SW480 (cell line): ENCODE measurements at regions not wholly inside any gene's neighbourhood (a gene's known extent, or its start where the extent isn't known, plus 50 kb on each side); places are given as distances from the start of the nearest gene placed in this dataset.
A peak's percentile ranks its signal among the peaks of the same experiment; 100 is the strongest.

Source experiments
- DNase-seq: peaks from one replicate; pipeline ENCODE4 v3.0.0-alpha.2; 2016; ENCODE audit warnings: low spot score

DNA sequence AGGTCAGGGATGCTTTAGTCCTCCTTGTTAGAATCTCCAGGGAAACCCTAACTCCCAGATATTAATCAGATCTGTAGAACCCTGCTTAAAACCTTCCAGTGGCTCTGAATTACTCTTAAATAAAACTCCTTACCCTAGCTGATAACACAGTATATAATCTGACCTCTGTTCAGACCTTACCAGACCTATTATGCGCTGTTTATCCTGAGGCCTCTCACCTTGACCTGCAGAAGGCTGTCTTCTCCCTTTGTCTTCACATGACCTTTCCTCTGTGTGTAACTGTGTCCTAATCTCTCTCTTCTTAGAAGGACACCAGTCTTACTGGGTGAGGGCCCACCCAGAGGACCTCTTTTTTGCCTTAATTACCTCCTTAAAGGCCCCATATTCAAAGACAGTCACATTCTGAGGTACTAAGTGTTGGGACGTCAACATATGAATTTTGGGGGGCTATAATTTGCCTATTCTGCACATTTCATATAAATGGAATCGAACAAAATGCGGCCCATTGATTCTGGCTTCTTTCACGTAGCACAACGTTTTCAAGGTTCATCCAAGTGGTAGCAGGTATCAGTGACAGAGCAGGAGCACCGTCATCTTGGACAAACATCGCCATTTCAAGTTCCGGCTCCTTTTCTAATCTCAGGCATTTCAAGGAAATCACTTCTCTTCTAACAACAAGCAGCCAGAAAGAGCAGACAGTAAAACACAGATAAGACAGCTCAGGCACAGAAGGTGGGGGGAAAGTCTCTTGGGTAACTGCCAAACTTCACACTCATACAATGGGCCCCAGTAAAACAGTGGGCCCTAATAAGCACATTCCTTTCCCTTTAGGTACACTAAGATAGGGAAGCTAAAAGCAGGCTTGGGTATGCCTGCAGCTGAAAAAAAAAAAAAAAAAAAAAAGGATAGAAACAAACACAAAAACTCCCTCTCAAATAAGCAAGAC lies 200.2 kb upstream of the NUDT4 start:
- no peak for DNase-seq

DNA sequence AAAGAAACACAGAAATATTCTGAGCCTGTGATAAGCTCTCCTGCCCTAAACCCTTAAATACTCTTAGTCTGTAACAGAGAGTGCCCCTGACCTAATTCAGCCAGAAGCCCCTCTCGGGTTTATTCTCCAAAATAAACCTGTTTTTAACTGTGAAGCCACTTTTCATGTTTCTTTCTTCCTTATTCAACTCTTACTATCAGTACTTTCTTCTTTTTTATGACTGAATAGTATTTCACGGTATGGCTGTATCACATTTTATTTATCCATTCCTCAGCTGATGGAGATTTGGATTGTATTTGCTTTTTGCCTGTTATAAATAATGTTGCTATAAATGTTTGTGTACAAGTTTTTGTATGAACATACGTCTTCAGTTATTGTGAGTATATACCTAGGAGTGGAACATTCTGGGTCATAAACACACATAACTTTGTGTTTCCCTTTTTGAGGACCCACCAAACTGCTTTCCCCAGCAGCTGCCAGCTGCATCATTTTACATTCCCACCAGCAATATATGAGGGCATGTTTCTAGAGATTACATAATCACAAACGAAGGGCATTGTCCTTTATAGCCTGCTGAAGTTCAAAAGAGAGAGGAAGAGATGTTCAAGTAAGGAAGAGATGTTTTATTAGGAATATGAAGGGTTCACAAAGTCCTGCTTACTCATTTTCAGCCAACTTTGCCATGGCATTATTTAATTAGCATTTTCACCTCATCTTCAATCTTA lies 199.4 kb upstream of the NUDT4 start:
- no peak for DNase-seq

DNA sequence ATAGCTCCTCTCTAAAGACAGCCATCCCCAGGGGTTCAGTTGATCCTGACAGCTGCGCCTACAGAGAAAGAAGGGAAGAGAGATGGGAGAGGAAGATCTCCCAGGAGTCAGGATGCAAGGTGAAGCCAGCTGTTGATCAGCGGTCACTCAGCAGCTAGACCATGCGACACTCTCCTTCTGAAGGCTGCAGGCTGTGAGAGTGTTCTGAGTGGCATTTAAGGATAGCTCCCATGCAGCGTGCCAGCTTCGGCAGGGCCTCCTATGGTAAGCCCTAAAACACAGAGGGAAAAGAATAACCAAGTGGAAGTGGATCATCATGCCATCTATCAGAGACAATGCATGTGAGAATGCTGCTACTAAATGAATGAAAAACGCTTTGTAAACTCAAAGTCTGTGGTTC lies 197.9 kb upstream of the NUDT4 start:
- no peak for DNase-seq

DNA sequence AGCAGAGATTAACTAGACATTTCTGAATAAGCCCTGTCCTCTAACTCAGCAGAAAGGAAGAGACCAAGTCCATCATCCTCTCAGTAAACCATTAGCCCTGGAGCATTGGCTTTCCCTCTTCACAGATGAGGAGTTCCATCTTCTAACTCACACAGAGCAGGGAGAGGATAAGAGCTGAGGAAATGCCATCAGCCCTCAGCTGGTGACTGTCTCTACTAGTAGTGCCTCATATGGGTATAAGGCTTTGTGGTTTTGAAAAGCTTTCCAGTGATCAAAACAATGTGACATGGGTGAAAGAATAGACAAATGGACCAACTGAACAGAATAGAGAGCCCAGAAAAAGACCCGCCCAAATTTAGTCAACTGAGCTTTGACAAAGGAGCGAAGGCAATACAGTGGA lies 197.2 kb upstream of the NUDT4 start:
- DNase-seq = no peak

DNA sequence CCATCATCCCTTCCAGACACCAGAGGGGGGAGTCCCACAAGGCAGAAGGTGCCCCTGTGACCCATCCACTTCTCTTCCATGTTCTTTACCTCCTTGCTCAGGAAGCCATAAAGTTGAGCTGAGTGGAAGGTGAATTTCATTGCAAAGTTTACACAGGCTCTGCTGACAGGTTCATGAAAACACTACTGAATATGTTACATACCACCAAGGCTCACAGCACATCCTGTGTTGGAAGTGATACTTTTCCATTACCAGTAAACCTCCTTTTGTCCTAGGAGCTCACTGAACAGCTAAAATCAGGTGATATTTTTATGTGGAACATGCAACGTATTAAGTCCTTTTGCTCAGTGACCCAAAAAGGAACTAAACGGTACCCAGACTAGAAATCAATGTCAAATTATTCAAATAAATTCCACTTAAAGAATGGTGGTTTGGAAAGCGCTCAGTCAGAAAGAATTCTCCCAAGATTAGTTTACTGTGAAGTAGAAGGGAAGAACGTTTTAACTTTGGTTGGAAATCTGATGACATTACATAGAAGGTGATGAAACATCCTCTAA lies 196.2 kb upstream of the NUDT4 start:
- DNase-seq = no peak

DNA sequence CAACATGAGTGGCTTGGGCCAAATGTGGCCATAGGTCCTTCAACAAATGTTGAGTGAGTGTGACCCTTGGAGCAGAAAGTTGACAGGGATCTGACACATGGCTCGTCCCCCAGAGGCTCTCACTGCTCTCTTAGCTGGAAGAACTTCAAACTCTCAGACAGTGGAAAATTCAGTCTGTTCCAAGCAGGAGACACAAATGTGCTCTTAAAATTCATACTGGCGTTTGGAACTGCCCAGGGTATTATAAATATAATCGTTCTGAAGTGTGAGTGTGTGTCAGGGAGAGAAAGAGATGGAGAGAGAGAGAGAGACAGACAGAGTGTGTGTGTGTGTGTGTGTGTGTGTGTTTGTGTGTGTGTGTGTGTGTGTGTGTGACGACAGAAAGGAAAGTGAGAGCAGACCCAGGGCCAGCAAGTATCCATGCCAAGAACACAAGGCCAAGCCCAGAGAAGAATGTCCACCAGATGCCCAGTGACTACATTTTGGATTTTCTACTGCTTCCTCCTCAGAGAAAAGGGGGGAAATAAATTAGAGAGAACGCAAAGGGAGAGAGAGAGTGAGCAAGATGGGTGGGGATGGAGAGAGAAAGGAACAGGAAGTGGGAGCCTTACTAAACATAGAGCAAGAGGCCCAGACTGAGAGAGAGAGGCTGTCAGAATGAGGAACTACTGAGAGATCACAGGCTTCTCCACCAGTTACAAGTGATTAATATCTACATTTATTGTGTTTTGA lies 193.6 kb upstream of the NUDT4 start:
- DNase-seq = no peak

DNA sequence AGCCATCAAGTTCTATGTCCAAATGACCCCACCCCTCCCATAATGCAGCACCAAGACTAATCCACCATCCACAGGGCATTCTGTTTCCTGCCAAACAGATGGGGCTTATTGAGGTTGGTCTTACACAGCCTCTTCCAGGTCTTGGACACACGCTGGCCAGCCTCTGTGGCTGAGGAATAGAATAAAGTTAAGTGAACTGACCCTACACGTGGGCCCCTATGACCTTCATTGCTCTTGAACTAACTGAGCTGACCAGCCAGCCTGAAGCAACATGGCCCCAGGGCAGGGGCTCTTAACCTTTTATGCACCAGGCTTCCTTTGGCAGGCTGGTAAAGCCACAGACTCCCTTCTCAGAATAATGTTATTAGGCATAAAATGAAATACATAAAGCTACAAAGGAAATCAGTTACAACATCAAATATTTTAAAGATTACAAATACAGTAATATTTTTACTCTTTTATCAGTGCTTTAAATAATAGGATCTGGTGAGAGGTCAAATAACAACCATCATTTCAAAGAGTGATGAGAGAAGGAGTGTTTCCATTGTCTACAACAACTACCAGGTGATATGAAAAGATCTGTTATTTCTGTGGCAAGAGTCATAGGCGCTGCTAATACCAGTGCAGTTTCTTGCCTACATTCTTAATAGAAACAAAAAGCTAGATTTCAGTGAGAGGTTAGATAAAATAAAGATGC lies 192.9 kb upstream of the NUDT4 start:
- DNase-seq = no peak

DNA sequence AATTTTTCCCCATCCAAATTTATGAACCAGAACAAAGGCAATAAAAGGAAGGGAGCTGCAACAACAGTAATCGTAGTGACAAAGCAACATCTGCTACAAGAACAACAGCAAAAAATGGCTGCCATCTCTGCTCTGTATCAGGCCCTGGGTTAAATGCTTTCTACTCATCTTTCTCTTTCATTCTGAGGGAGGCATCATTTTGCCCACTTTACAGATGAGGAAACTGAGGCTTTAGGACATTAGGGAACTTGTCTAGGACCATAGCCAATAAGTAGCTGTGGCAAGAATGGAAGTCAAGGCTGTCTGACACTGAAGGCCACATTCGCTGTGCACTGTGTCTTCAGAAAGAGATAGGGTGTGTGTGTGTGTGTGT lies 192.4 kb upstream of the NUDT4 start:
- DNase-seq = no peak

DNA sequence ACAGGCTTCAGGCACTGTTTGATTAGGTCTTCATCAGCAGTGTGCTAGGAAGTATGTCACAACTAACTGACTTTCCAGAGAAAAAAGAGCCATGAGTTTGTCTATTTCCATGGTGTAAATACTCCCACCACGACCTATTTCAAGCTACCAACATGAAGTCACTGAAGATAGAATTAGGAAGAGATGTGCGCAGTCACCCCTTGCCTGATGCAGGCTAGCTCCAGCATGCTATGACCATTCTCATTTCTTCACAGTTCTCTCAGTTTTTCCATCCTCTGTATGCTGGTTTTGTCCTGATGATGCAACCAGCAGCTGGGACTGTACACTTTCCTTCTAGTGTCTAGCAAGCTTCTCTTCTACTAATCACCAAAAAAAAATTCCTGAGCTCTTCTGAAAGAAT lies 191.6 kb upstream of the NUDT4 start:
- DNase-seq = no peak

DNA sequence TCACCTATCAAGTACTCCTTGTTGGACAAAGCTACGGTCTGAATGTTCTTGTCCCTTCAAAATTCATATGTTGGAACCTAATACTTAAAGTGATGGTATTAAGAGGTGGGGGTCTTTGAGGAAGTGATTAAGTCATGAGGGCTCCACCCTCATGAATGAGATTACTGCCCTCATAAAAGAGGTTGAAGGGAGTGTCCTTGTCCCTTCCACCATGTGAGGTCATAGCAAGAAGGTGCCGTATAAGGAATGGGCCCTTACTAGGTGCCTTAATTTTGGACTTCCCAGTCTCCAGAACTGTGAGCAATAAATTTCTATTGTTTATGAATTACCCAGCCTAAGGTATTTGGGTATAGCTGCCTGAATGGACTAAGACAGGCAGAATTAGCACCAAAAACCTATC lies 191.1 kb upstream of the NUDT4 start:
- DNase-seq = no peak

DNA sequence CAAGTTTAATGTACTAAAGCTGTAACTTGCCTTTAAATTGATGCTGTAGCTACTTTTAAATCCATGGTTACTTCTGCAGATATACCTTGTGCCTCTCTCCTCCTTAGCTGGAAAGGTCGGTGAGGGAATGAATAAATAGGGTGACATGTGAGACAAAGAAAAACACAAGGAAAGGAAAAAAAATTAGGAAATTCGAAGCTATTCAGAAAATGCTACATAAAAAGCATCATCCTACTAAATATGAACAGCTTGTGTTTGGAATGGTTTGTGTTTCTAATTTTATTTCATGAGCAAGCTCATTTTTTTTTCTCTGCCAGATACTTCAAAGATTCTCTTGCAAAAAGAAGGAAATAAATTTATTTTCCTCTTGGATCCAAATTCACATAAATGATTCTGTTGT lies 186.3 kb upstream of the NUDT4 start:
- DNase-seq = no peak

DNA sequence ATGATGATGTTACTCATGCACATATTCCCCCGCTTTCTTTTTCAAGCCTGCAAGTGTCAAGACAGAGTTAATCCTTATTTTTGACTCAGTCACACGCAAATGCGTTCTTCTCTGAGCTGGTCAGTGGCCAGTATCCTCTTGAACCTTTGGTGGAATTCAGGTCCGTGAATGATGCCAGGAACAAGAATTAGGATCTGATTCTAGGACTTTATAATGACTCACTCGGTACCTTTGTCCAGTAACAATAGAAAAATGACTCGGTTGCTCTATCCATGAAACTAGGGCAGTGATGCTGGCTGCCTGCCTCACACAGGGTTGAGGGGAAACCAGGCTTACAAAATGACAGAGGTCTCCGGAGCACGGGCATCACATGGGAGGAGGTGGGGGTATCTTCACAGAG lies 185.8 kb upstream of the NUDT4 start:
- DNase-seq = no peak

DNA sequence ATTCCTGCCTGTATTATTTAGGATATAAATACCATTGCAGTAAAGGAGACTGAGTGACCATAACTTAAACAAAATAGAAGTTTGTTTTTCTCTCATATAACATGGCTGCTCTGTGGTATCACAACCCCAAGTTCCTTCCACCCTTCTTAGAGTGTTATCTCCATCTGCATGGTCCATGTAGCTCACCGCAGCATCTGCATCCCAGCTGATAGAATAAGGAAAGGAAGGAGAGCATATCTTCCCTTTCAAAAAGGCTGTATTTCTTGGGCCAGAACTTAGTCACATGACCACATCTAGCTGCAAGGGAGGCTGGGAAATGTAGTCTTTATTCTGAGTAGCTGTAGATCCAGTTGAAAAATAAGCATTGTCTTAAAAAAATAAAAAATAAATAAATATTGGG lies 184.8 kb upstream of the NUDT4 start:
- DNase-seq = no peak

DNA sequence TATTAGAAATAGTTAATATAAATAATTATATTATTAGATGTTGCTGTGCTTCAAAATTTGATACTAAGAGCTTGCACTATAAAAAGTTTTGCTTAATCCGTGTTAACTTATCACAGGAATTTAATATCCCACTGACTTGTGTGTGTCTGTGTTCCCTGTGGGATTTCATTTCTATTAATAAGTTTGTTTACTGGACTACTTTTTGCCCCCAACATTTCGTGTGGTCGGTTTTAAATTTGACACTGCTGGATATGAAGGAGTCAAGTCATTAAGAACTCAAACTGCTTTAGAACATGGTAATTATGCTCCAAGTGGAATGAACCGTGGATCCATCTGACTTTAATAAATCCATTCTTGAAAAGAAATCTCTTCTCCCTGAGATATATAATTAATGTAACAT lies 182.2 kb upstream of the NUDT4 start:
- no peak for DNase-seq

DNA sequence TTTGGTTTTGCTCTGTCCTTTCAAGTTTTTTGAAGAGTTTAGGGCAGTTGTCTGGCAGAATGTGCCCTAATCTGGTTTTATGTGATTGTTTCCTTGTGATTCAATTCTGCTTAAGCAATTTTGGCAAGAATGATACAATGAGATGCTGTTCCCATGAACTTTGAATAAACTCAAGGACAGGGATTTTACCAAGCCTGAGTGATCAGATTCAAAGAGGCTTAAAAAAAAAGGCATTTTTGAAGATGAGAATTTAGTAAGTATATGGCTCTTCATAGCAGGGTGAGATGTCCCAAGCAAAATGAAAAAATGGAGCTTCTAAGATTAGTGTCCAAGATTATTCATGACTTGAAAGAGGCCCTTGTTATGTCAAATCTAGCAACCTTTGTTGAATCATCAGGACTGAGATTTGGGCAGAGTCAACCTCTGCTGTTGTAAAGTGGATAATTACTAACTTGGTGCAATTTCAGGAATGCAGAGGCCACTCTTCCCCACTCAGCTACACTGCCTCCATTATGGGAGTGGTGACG lies 180.6 kb upstream of the NUDT4 start:
- DNase-seq = peak; percentile 9

DNA sequence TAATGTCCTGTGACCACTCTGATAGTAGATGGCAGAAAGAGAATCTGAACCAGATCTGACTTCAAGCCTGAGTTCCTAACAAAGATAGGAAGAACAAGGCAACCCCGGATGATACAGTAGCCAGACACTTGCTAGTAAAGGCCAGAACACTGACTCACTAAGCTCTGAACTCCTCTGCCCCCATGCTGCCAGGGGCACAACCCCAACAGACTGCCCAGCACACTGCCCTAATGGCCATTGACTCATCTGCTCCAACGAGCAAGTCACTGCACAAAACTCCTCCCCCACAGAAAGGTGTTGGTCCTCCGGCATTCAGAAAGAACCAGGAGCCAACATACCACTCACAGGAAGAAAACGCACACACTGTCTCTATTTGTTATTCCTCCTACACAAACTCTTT lies 179.6 kb upstream of the NUDT4 start:
- peak; percentile 65 for DNase-seq

DNA sequence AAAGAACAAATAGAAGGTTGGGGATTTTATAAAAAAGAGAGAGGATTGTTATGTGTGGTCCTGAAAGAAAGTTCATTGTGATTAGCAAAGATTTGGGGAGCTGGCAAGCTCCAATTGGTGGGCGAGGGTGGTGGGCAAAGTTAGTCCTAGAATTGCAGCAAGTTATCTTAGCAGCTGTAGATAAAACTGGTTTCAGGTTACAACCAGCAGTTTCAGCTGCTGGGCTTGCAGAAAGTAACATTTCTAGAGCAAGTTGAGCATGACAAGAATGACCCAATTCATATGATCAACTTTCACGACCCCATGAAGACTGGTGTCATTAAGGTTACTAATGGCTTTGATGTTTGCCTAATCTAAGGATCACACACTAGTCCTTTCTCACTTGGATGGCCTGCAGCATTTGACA lies 177.9 kb upstream of the NUDT4 start:
- DNase-seq = no peak

DNA sequence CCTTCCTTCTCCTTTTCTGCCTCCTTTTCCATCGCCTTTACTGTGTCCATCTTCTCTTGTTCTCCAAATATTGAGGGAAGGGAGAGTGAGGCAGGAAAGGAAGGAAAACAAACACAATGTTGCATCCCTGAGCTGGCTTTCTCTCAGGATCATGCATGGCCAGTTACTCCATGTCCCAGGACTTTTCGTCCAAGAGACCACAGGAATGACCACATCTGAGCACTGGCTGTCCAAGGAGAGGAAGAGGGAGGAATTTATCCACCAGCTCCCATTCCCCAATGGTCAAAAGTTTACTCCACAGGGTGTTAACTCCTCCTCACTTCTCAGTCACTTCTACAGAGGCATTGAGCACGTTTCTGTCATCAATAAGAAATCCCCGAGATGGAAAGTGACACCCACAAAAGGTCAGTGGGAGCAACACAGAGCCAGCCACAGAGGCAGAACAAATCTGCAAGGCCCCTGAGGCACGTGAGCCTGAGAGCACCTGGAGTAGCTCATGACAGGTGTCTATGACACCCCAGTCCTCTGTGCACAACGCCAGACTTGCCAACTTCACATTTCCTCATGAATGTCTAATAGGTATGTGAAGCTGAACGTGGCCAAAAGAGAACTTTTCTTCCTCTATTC lies 177.3 kb upstream of the NUDT4 start:
- DNase-seq = peak; percentile 5

DNA sequence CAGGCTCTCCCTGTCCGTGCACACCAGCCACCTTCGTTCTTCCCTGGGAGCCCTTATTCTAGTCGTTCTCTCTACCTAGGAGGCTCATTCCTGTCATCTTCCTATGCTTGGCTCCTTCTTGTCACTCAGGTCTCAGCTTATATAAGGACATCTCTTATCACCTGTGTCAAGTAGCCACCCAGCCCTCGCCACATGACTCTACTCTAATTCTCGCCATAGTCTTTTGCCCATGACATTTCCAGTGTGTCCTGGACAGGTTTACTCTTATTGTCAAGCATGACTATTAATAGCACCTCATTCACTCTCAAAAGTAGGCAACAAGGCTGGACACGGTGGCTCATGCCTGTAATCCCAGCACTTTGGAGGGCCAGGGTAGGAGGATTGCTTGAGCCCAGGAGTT lies 175.7 kb upstream of the NUDT4 start:
- no peak for DNase-seq

DNA sequence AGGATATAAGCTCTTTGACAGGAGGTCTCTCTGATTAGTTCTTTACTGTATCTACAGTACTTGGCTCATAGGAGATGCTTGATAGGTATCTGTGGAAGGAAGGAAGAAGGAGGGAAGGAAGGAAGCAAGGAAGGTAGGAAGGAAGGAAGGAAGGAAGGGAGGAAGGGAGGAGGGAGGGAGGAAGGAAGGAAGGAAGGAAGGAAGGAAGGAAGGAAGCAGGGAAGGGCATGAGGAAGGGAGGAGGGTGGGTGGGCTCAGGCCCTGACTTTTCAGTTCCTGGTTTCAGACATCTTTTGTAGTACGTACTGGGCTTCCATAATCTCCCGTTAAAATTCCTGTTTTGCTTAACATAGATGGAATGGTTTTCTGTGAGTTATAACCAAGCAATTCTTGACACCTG lies 175.0 kb upstream of the NUDT4 start:
- no peak for DNase-seq

DNA sequence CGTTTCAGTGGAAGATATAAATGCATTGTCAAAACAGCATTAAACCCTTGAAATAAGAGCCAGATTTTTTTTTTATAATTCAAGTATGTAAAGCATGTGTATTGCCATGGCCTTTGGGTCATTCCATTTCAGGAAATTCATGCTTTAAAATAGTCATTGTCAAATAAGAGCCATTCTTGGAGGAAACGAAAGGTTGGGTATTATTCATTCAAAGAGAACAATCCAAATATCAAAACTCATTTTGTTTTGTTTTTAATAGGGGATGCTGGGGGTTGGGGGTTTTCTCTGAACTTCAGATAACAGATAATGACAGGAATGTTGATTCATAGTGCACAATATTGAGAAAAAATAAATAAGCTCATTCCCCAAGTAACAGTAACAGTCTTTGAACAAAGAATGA lies 174.4 kb upstream of the NUDT4 start:
- DNase-seq = no peak
